OCI-LY1 (cell line): ENCODE measurements at regions not wholly inside any gene's neighbourhood (a gene's known extent, or its start where the extent isn't known, plus 50 kb on each side); places are given as distances from the start of the nearest gene placed in this dataset.

Source experiments
- H2AFZ ChIP-seq: fragments of 200-600 bp; sonication (generic), shearing (Covaris generic); 2 replicates; pipeline ENCODE4 v1.6.0; 2014; ENCODE audit warnings: antibody characterized with exemption, mild to moderate bottlenecking, low read length
- H3F3A ChIP-seq: fragments of 200-600 bp; sonication (generic), shearing (Covaris generic); 2 replicates; pipeline ENCODE4 v1.6.0; 2014; ENCODE audit warnings: mild to moderate bottlenecking, antibody characterized with exemption, low read length, moderate library complexity; ENCODE audit not compliant: insufficient read depth
- H3K27ac ChIP-seq: fragments of 200-600 bp; sonication (generic); 2 replicates; pipeline ENCODE4 v1.5.1; 2014; ENCODE audit warnings: low read length, mixed run types, mild to moderate bottlenecking, low read depth; ENCODE audit not compliant: poor library complexity, severe bottlenecking
- H3K27me3 ChIP-seq: fragments of 200-600 bp; sonication (generic); 2 replicates; pipeline ENCODE4 v1.6.0; 2014; ENCODE audit warnings: antibody characterized with exemption, mild to moderate bottlenecking, low read length, moderate library complexity; ENCODE audit not compliant: insufficient read depth
- H3K36me3 ChIP-seq: fragments of 200-600 bp; sonication (generic); 2 replicates; pipeline ENCODE4 v1.6.1; 2014; ENCODE audit warnings: mild to moderate bottlenecking, antibody characterized with exemption, low read length, moderate library complexity, mixed read lengths; ENCODE audit not compliant: insufficient read depth
- H3K4me1 ChIP-seq: fragments of 200-600 bp; sonication (generic); 2 replicates; pipeline ENCODE4 v1.5.1; 2014; ENCODE audit warnings: mild to moderate bottlenecking, low read length, moderate library complexity; ENCODE audit not compliant: insufficient read depth, severe bottlenecking
- H3K4me2 ChIP-seq: fragments of 200-600 bp; sonication (generic), shearing (Covaris generic); 2 replicates; pipeline ENCODE4 v1.6.1; 2014; ENCODE audit warnings: low read length
- H3K4me3 ChIP-seq: fragments of 200-600 bp; sonication (generic); 2 replicates; pipeline ENCODE4 v1.5.1; 2014; ENCODE audit warnings: low read length, low read depth, mild to moderate bottlenecking, mixed read lengths; ENCODE audit not compliant: poor library complexity, severe bottlenecking
- H3K79me2 ChIP-seq: fragments of 200-600 bp; shearing (Covaris generic); 2 replicates; pipeline ENCODE4 v1.6.1; 2016; ENCODE audit warnings: mixed run types, low read length, mixed read lengths; ENCODE audit not compliant: insufficient read depth
- H3K9ac ChIP-seq: fragments of 200-600 bp; sonication (generic), shearing (Covaris generic); 2 replicates; pipeline ENCODE4 v1.6.1; 2014; ENCODE audit warnings: mild to moderate bottlenecking, low read length, mixed read lengths
- H3K9me2 ChIP-seq: fragments of 200-600 bp; sonication (generic), shearing (Covaris generic); 2 replicates; pipeline ENCODE4 v1.6.1; 2014; ENCODE audit warnings: low read depth, mild to moderate bottlenecking, low read length, mixed read lengths
- H3K9me3 ChIP-seq: fragments of 200-600 bp; shearing (Covaris generic); 2 replicates; pipeline ENCODE4 v1.6.1; 2014; ENCODE audit warnings: low read length, mixed read lengths
- H4K20me1 ChIP-seq: fragments of 200-600 bp; sonication (generic), shearing (Covaris generic); 2 replicates; pipeline ENCODE4 v1.6.0; 2016; ENCODE audit warnings: mild to moderate bottlenecking, low read length; ENCODE audit not compliant: insufficient read depth
- CTCF ChIP-seq: fragments of 200-600 bp; sonication (generic), shearing (Covaris generic); IDR thresholded peaks from 2 replicates; pipeline ENCODE4 v1.5.1; 2017; ENCODE audit warnings: mild to moderate bottlenecking, antibody characterized with exemption, low read length, moderate library complexity, mixed read lengths
- EZH2 ChIP-seq: fragments of 200-600 bp; sonication (generic), shearing (Covaris generic); IDR thresholded peaks from 2 replicates; pipeline ENCODE4 v1.8.0; 2017; ENCODE audit warnings: borderline replicate concordance, mixed run types, mild to moderate bottlenecking, antibody characterized with exemption, low read length, moderate library complexity, mixed read lengths

GRCh38 chr1:30283199-30283962 is 440.0 kb downstream of the MATN1 start:
- Histone ChIP-seq H3K9me3 (no peaks in the 10 kb centered on the region), H3K4me1 (no peaks in the 10 kb centered on the region)
- TF ChIP-seq EZH2 (no peak), CTCF (no peak)

DNA sequence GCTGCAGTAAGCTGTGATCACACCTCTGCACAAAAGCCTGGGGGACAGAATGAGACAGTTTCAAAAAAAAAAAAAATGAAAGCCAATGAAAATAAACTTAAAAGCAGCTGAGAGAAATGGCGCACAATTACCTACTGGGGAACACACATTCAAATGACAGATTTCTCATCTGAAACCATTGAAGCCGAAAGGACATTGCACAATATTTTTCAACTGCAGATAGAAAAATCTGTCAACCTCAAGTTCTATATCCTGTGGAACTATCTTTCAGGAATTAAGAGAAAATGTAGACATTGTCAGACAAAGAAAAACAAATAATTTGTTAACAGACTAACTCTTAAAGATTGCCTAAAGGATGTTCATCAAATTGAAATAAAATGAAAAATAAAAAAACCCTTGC is 442.8 kb downstream of the MATN1 start:
- no peaks in the 10 kb centered on the region for H3F3A ChIP-seq
- no peak for TF ChIP-seq CTCF
- TF ChIP-seq EZH2: no peak
- no peaks in the 10 kb centered on the region for H3K9me2 ChIP-seq
- H3K9me3 ChIP-seq: no peaks in the 10 kb centered on the region
- H3K27me3 ChIP-seq: no peaks in the 10 kb centered on the region
- H4K20me1 ChIP-seq: no peaks in the 10 kb centered on the region
- H3K27ac ChIP-seq: no peak overlapping the region
- no peak overlapping the region for H3K4me3 ChIP-seq
- H2AFZ ChIP-seq: no peak overlapping the region
- H3K4me2 ChIP-seq: no peak overlapping the region
- H3K9ac ChIP-seq: no peak overlapping the region
- no peaks in the 10 kb centered on the region for H3K79me2 ChIP-seq
- no peaks in the 10 kb centered on the region for H3K4me1 ChIP-seq
- H3K36me3 ChIP-seq: no peaks in the 10 kb centered on the region

More at GRCh38 chr1:30283199-30283962, 440.0 kb downstream of the MATN1 start:
- Histone ChIP-seq H3K4me3 (no peak overlapping the region), H3K9ac (no peak overlapping the region), H4K20me1 (no peaks in the 10 kb centered on the region), H3K27me3 (no peaks in the 10 kb centered on the region), H3K79me2 (no peaks in the 10 kb centered on the region), H3K4me2 (no peak overlapping the region), H3K9me2 (no peaks in the 10 kb centered on the region), H2AFZ (no peak overlapping the region), H3F3A (no peaks in the 10 kb centered on the region), H3K27ac (no peak overlapping the region), H3K36me3 (no peaks in the 10 kb centered on the region)

- no peak overlapping the region for H3K27ac ChIP-seq
- no peaks in the 10 kb centered on the region for H3K9me3 ChIP-seq
- no peaks in the 10 kb centered on the region for H3K4me1 ChIP-seq
- no peaks in the 10 kb centered on the region for H3K9me2 ChIP-seq
- H4K20me1 ChIP-seq: no peaks in the 10 kb centered on the region
- no peak overlapping the region for H3K9ac ChIP-seq
- no peak overlapping the region for H2AFZ ChIP-seq
- no peaks in the 10 kb centered on the region for H3F3A ChIP-seq
- no peak overlapping the region for H3K4me2 ChIP-seq
- no peaks in the 10 kb centered on the region for H3K36me3 ChIP-seq
- no peaks in the 10 kb centered on the region for H3K27me3 ChIP-seq
- no peaks in the 10 kb centered on the region for H3K79me2 ChIP-seq
- H3K4me3 ChIP-seq: no peak overlapping the region
- no peak for TF ChIP-seq CTCF
- no peak for TF ChIP-seq EZH2
These were observed 445.5 kb downstream of the MATN1 start for GRCh38 chr1:30277911-30278310.
